Renal pelvis (tissue), 1 donor: ENCODE measurements at regions not wholly inside any gene's neighbourhood (a gene's known extent, or its start where the extent isn't known, plus 50 kb on each side); places are given as distances from the start of the nearest gene placed in this dataset.
"Not testable (repeated sequence)": the region's sequence is repeated elsewhere in the genome, so short reads cannot be mapped to it uniquely, and the experiment has no call there.

Experiments used
- DNase-seq: peaks from one replicate; pipeline ENCODE4 v3.0.0-alpha.2; 2013

DNA sequence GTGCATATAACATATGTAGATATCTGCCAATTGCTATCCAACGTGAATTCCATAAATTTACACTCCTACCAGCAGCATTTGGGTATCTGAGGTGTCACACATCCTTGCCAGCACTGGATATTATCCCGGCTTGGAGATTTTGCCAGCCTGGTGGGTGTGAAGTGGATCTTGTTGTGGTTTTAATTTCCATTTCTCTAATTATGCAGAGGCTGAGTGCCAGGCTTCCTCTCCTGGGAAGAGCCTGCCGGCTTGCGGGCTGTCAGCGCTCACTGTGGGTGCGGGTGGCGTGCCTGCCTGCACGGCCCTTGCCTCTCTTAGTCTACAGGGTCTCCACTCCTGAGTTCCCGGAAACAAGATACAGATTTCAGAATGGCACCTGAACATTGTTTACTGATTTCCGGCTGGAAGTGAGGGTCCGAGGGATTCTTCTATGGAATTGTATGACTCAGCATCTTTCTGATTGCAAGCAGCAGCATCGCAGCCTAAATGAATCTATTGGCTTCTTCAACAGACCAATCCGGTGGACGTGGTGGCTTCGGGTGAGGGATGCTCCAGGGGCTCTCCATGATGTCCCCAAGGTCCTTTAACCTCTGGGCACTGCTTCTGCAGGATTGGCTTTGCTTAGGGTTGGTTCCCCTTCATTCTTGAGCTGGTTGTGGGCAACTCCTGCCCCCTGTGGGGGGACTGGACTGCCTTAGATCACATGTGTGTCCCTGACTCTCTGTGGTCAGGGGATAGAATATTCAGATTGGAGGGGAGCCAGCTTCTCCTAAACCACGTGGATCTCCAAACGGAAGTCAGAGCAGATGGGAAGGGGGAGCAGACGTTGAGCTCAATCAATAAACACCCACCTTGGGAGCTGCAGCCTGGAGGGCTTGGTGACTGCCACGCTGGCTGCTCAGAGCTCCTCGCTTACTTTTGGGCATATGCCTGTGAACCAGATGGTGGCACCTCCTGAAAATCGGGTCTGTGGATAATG, 58.0 kb upstream of the LRPAP1 start:
- not testable (repeated sequence) for DNase-seq

DNA sequence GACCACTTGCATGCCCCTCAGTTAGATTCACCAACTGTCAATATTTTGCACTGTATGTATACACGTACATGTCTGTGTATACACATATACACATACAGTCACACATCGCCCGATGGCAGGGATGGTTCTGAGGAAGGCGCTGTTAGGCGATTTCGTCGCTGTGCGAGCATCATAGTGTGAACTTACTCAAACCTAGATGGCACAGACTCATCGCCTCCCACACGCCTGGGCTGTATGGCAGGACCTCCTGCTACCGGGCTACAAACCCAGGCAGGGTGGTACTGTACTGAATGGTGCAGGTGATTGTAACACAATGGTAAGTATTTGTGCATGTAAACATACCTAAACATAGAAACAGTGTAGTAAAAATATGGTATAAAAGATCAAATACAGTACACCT, 57.2 kb upstream of the LRPAP1 start:
- DNase-seq: not testable (repeated sequence)

DNA sequence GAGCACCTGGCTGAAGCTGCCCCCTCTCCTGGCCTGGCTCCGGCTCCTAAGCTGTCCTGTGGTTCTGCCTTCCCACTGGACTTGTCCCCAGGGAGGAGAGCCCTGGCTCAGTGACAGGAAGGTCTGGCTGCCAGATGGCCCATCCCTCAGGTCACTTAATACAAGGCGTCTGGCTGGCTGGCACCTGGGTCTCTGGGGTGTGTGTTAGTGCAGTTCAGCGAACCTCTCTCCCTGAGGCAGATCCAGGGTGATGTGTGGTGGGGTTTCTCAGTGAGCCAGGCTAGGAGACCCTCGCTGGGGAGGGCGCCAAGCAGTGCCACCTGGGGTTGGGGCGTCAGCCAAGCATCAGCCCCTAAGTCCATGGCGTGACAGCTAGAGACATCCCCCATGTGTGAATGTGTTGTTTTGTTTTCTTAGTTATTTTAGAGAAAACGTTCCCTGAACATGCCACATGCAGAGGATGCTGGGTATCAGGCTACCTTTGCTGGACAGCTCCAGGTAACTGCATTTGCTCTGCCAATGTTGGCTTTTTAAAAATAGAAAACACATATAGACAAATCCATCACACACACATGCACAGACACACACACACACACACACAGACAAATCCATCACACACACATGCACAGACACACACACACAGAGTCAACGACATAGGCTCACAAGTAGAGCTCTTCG, 56.4 kb upstream of the LRPAP1 start:
- DNase-seq: not testable (repeated sequence)

DNA sequence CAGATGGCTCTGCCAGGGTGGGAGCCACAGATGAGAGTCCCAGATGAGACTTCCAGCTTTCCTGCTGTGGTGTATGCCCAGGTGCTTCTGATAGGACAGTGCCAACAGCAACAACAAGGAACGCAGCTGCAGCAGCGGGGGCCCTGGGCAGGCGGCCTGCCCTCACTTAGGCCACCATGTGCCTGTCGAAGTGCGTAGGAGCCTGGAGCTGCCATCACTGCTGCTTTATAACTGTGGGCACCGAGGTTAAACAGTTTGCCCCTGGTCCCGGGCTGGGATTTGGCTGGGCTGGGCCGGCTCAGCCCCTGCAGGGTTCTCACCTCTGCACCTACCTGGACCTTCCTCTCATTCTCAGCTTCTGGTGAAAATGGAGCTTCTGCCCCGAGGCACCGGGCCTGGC, 54.4 kb upstream of the LRPAP1 start:
- not testable (repeated sequence) for DNase-seq

DNA sequence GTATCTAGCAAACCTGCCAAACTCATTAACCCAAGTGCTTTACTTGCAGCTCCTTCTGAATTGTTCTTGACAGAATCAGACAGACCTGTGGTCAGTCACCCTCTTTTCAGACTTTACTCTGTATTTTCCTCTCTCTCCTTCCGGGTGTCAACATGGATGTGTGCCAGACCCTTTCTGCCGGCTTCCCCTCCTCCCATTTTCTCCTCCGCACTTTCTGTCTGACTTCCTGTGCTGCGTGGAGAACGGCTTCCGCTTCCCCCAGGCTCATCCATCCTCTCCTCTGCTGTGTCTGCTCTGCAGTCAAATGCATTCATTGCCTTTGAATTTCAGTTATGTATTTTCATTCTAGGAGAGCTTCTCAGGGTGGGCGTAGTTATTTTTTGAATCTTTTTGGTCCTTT, 53.3 kb upstream of the LRPAP1 start:
- DNase-seq: not testable (repeated sequence)

DNA sequence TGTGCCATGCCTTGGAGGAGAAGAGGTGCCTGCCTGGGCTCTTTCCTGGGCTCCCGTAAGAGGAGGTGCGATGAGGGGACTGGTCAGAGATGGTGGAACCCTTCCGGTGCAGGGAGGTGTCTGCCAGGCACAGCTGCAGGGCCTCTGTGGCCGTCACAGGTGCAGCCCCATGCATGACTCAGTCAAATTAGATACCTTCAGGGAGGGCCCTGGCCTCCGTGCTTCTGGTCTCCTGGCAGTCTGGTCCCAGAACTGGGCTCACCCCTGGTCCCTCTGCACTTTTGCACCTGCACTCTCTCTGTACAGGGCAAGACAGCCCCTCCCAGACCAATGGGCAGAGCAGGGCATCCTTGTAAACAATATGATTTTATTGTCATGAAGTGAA, 49.9 kb upstream of the LRPAP1 start:
- no peak for DNase-seq
